ENCODE measurements at regions not wholly inside any gene's neighbourhood (a gene's known extent, or its start where the extent isn't known, plus 50 kb on each side); places are given as distances from the start of the nearest gene placed in this dataset.
"Not testable (repeated sequence)": the region's sequence is repeated elsewhere in the genome, so short reads cannot be mapped to it uniquely, and the experiment has no call there.

DNA sequence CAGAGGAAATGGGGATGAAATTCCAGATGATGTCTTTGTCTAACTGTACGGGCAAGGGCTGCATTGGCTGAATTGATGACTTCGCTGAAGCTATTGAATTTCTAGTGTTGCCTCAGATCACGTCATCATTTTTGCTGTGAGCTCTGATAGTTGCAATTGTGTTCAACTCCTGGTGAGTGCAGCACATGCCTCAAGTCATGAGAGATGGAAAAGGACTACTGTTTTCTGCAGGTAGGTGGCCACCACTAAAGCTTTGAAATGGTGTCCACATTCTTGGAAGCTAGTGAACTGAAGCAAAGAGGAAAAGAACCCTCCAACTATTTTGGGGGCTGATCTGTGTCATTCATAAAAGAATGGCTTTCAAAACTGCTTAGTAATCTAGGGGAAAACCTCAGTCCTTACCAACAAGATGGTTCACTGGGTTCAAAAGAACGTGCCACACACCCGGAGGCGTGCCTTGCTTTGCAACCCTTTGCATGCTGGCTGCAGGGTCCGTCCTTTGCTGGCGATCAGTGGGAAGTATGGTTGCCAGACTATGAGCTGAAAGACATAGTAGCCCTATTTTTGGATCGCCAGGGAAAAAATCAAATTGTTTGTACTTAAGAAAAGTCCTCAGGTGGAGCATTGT, 88.1 kb upstream of the STOX2 start:
- TF ChIP-seq, protein P1, sequence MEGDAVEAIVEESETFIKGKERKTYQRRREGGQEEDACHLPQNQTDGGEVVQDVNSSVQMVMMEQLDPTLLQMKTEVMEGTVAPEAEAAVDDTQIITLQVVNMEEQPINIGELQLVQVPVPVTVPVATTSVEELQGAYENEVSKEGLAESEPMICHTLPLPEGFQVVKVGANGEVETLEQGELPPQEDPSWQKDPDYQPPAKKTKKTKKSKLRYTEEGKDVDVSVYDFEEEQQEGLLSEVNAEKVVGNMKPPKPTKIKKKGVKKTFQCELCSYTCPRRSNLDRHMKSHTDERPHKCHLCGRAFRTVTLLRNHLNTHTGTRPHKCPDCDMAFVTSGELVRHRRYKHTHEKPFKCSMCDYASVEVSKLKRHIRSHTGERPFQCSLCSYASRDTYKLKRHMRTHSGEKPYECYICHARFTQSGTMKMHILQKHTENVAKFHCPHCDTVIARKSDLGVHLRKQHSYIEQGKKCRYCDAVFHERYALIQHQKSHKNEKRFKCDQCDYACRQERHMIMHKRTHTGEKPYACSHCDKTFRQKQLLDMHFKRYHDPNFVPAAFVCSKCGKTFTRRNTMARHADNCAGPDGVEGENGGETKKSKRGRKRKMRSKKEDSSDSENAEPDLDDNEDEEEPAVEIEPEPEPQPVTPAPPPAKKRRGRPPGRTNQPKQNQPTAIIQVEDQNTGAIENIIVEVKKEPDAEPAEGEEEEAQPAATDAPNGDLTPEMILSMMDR (IDR thresholded peaks at IDR 0.05) = no peak
- H3K27me3 Mint-ChIP-seq (ENCODE audit: insufficient read depth) = no peaks in the 10 kb centered on the region
- no peaks in the 10 kb centered on the region for H3K4me1 Mint-ChIP-seq (ENCODE audit: low read depth)
- H3K36me3 Mint-ChIP-seq (ENCODE audit: low read depth) = no peaks in the 10 kb centered on the region
- no peaks in the 10 kb centered on the region for H3K9me3 Mint-ChIP-seq
- no peak overlapping the region for H3K4me3 Mint-ChIP-seq
- H3K27ac Mint-ChIP-seq = no peak overlapping the region
- no peak for DNase-seq

DNA sequence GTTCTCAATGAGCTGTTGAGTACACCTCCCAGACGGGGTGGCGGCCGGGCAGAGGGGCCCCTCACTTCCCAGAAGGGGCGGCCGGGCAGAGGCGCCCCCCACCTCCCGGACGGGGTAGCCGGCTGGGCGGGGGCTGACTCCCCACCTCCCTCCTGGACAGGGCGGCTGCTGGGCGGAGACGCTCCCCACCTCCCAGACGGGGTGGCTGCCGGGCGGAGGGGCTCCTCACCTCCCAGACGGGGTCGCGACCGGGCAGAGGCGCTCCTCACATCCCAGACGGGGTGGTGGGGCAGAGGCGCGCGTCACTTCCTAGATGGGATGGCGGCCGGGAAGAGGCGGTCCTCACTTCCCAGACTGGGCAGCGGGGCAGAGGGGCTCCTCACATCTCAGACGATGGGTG, 86.5 kb upstream of the STOX2 start:
- not testable (repeated sequence) for H3K36me3 Mint-ChIP-seq (ENCODE audit: low read depth); H3K27me3 Mint-ChIP-seq (ENCODE audit: insufficient read depth)

GRCh38 chr4:183821076-183821853, 83.8 kb upstream of the STOX2 start:
- no peaks in the 10 kb centered on the region for H3K36me3 Mint-ChIP-seq (ENCODE audit: low read depth)
- DNase-seq = no peak
- H3K27me3 Mint-ChIP-seq (ENCODE audit: insufficient read depth) = peaks cover 15% of the 10 kb centered on the region
- H3K4me3 Mint-ChIP-seq = no peak overlapping the region
- TF ChIP-seq, protein P1 (IDR thresholded peaks at IDR 0.05) = no peak
- peaks cover 11% of the 10 kb centered on the region; the same call in 1 of the 2 replicates for H3K4me1 Mint-ChIP-seq (ENCODE audit: low read depth)
- H3K9me3 Mint-ChIP-seq = no peaks in the 10 kb centered on the region
- H3K27ac Mint-ChIP-seq = no peak overlapping the region

More for the DNA sequence above, 86.5 kb upstream of the STOX2 start:
- not testable (repeated sequence) for DNase-seq; H3K27ac Mint-ChIP-seq; H3K4me3 Mint-ChIP-seq; H3K4me1 Mint-ChIP-seq (ENCODE audit: low read depth); H3K9me3 Mint-ChIP-seq

DNA sequence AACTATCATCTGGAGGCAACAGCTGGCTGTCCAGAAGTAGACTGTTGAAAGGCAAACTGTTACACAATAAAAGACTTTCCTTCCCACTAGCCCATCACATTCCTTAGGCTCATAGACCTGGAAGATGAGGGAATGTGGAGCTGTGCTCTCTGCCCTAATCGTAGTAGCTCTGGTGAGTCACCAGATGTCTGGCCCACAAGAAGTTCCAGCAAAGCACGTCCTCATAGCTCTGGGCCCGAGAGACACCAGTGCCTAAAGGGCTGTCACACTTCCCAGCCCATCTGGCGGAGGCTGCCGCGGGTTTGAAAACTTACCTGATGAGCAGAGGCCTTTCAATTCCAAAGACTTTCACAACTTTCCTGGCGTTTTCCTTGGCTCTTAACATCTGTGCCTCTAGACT, 81.7 kb upstream of the STOX2 start:
- 0 out of 2 replicates have a peak overlapping the region, but pooled peaks have one; percentile 9 for H3K27ac Mint-ChIP-seq
- no peak overlapping the region for H3K4me3 Mint-ChIP-seq
- H3K4me1 Mint-ChIP-seq (ENCODE audit: low read depth) = peaks cover 12% of the 10 kb centered on the region; the same call in 1 of the 2 replicates
- no peaks in the 10 kb centered on the region for H3K9me3 Mint-ChIP-seq
- peak; percentile 46 for DNase-seq
- peaks cover 18% of the 10 kb centered on the region for H3K27me3 Mint-ChIP-seq (ENCODE audit: insufficient read depth)
- TF ChIP-seq, protein P1 (IDR thresholded peaks at IDR 0.05) = no peak
- H3K36me3 Mint-ChIP-seq (ENCODE audit: low read depth) = no peaks in the 10 kb centered on the region

DNA sequence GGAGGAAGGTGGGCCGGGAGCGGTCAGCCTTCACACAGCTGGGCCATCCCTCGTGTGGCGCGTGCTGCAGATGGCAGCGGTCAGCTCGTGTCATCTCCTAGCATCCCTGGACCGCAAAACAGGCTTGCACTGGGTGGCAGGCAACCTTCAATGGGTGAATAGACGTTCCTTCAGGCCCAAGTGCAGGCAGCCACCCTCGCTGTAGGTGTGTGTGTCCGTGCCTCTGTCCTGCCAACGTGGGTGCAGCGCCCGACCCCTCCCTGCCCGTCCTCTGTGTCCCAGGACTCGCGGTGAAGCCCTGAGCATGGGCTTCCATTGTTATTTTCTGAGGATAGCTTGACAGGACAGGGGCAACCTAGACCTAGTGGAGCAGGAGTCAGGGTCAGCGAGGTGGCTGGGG, 79.8 kb upstream of the STOX2 start:
- Mint-ChIP-seq H3K27ac (no peak overlapping the region), H3K36me3 (ENCODE audit: low read depth) (no peaks in the 10 kb centered on the region), H3K4me1 (ENCODE audit: low read depth) (peaks cover 12% of the 10 kb centered on the region; the same call in 1 of the 2 replicates), H3K9me3 (no peaks in the 10 kb centered on the region), H3K4me3 (no peak overlapping the region), H3K27me3 (ENCODE audit: insufficient read depth) (peaks cover 18% of the 10 kb centered on the region)
- TF ChIP-seq, protein P1 (IDR thresholded peaks at IDR 0.05) = no peak
- DNase-seq = no peak

- Mint-ChIP-seq H3K27ac (no peak overlapping the region), H3K36me3 (ENCODE audit: low read depth) (no peaks in the 10 kb centered on the region), H3K27me3 (ENCODE audit: insufficient read depth) (peaks cover 18% of the 10 kb centered on the region), H3K9me3 (no peaks in the 10 kb centered on the region), H3K4me3 (no peak overlapping the region; the same call in 1 of the 2 replicates), H3K4me1 (ENCODE audit: low read depth) (peaks cover 12% of the 10 kb centered on the region; the same call in 1 of the 2 replicates)
- TF ChIP-seq, protein P1 (IDR thresholded peaks at IDR 0.05) = no peak
- no peak for DNase-seq
Observed at GRCh38 chr4:183826461-183826860, 78.6 kb upstream of the STOX2 start.

Measured in HFFc6 (cell line).